NCI-H146 (cell line): ENCODE measurements at regions not wholly inside any gene's neighbourhood (a gene's known extent, or its start where the extent isn't known, plus 50 kb on each side); places are given as distances from the start of the nearest gene placed in this dataset.
"Not testable (repeated sequence)": the region's sequence is repeated elsewhere in the genome, so short reads cannot be mapped to it uniquely, and the experiment has no call there.

ENCODE experiments used
- DNase-seq: peaks from one replicate; lab custom pipeline; 2025; lab: John Stamatoyannopoulos, UW

DNA sequence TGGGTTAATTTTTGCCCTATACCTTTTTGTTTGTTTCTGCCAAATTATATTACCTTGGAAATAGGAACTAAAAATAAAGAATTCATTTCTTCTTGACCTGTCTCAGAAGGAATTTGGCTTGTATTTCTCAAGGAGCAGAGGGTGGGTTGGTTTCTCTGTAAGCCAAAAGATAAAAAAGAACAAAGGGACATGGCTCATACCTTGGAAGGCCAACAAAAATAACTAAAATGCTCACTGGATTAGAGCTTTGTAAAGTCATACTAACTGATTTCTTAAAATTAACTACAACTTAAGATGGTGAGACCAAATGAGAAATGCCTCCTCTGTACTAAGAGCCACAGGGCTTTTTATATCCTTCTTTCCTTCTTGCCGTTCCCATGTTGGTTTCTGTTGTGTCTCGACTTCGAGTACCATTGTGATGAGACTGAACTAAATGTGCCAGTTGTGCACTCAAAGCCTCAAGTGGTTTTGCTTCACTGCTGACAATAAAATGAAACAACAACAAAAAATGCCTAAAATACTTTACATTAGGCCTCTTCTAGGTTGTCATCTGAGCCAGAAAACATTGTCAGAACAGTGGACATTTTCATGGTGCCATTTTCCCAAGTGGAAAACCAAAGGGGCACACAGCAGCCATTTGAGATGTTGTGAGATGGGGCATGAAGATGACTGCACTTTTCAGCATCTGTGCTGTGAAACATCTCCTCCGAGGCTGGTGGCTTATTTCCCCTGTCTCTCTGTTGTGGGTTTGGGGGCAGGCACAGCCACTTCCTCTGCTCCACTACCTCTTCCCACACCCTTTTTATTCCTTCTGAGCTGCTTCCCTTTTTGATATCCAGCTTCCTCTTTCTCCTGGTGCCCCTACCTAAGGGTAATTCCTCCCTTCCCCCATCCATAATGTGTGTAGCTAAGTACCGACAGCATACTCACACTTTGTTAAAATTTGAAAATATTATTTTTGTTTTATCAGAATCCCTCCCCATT is 51.8 kb upstream of the AGR3 start:
- no peak for DNase-seq

DNA sequence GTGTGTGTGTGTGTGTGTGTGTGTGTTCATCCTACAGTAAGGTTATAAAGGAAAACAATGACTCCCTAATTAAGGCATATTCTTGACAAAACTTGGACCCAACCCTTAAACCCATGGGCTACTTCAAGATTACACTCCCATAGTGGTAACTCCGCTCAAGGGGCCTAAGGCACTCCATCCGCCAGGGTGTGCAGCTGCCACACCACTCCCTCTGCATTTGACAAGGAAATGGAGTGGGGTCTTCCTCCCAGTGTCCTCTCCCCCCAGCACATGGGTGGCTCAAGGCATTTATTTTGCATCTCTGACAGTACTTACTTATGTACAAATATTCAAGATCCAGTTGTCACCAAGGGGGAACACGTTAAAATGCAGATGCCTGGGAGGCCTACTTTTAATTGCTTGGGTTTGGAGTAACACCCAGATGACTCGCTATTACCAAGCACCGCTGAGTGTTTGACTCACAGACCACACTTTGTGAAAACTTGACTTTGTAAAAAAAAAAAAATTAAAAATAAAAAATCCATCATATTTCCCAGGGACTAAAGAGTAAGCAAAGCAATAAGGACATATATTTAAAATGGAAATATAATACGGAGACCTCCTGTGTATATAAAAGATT is 53.0 kb upstream of the AGR3 start:
- no peak for DNase-seq

DNA sequence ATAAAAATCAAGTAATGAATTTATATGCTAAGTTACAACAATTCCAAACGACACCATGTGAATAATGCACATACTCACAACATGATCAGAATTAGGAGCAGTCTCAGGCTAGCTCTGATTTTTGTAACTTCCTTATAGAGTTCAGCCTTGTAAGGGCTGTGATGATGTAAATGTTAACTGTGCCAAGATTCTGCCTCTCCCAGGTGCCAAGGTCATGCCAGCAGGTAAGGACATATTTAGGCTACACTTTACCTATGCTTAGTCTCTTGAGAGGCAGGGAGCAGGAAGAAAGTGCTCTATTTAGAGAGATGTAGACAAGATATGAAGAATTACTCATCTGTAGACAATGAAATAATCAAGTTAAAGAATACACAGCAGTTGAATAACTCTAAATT is 53.6 kb upstream of the AGR3 start:
- no peak for DNase-seq

DNA sequence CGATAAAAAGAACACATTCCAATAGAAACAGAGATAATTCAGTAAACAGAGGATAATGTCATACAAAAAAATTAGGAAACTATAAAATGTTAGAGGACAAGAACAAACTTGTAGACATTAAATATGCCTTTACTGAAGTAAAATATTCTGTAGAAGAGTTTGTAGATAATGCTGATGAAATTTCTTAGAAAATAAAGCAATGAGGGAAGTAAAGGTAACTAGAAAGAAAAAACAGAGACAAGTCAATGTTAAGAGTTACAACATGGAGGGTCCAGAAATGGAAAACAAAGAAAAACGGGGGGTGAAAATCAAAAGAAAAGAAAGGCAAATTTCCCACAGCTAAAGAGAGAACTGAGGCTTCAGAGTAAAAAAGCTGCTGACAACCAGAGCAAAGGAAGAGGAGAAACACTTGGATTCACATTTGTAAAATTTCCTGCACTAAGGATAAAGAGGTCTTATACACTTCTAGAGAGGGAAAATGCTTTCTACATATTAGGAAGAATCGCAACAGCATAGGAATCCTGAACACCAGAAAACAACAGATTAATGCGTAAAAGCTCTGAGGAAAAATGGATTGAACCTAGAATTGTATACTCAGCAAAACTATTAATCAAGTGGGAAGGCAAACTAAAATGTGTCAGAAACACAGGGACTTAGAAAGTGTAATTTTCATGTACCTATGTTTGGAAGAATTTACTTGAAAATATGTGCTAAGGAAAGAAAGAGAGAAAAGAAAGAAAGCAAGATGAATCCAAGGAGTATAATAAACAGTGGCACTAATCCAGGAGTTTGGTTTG is 55.0 kb upstream of the AGR3 start:
- no peak for DNase-seq

DNA sequence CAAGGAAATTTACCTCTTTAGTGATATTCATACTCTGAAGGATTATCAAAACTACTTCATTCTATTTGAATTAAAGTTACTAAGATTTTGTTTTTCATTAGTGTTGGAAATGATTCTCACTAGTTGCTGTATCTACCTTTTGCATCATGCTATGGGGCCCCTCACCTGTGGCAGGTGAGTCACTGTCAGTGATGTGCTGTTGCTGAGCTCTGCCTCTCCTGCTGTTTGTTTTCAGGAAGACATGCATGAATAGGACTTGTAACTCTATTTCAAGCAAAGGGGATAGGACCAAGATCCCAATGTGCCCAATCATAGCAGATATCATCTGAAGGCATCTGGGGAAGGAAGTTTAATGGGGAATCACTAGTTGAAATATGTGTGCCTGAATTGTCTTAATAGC is 57.4 kb upstream of the AGR3 start:
- no peak for DNase-seq

DNA sequence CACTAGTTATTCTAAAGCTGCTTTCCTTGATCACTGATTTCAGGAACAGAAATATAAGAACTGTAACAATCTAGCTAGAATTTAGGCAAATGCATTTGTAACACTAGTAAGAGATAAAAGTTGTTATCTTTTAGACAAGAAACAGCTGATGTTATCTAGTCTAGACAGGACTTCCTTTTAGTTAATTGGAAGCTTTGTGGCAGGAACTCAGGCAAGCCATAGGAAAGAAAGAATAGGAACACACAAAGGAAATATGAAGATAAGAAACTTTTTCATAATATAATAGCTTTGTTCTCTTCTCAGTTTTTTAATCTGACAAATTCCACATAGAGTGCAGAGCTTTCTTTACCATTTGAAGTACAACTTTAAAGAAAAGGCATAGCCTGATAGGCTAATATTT is 59.0 kb upstream of the AGR3 start:
- DNase-seq = no peak

DNA sequence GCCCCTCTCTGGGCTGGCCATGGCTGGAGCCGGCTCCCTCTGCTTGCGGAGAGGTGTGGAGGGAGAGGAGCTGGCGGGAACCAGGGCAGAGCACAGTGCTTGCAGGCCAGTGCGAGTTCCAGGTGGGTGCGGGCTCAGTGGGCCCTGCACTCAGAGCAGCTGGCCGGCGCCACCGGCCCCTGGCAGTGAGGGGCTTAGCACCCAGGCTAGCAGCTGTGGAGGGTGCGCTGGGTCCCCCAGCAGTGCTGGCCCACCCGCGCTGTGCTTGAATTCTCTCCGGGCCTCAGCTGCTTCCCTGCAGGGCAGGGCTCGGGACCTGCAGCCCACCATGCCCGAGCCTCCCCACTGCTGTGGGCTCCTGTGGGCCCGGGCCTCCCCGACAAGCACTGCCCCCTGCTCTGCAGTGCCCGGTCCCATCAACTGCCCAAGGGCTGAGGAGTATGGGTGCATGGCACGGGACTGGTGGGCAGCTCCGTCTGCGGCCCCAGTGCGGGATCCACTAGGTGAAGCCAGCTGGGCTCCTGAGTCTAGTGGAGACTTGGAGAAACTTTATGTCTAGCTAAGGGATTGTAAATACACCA is 61.2 kb upstream of the AGR3 start:
- no peak for DNase-seq

DNA sequence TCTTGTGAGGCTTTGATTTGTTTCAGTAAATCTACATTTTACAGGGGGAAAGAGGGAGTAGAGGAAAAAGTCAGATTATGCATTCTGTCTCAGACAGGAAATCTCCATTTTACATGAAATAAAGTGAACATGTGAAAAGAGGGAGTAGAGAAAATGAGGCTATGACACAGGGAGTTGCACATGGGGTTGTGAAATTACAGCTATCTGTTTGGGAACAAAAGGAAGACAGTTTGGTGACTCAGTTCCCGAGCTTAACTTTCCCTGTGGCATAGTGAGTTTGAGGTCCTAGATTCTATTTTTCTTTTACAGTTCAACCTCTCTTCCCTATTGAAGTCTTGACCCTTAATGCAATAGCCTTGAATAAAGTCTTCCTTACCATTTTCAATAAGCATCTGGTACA is 63.2 kb upstream of the AGR3 start:
- DNase-seq = no peak

DNA sequence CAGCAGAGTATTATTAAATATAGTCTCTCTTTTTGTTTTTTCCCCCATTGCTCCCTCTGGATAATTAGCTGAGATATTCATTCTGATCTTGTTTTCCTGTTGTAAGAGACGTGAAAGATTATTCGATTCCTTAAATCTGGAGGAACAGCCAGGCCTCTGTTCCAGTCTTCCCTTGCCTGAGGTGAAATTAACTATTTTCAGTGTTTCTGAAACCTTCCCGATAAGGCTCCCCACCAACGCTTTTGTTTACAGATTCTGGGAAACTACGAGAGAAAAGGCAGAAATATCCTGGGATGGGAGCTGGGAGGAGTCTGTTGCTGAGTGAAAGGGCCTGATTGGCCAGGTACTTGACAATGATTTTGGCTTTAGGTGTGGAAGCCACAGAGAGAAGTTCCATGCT is 63.6 kb upstream of the AGR3 start:
- no peak for DNase-seq

DNA sequence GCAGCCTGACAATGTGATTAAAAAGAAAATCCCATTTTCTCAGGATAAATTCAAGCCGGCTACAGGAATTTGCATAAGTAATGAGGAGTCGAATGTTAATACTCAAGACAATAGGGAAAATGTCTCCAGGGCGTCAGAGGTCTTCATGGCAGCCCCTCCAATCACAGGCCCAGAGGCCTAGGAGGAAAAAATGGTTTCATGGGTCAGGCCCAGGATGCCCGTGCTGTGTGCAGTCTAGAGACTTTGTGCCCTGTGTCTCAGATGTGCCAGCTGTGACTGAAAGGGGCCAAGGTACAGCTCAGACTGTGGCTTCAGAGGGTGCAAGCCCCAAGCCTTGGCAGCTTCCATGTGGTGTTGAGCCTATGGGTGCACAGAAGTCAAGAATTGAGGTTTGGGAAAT is 66.3 kb upstream of the AGR3 start:
- not testable (repeated sequence) for DNase-seq

DNA sequence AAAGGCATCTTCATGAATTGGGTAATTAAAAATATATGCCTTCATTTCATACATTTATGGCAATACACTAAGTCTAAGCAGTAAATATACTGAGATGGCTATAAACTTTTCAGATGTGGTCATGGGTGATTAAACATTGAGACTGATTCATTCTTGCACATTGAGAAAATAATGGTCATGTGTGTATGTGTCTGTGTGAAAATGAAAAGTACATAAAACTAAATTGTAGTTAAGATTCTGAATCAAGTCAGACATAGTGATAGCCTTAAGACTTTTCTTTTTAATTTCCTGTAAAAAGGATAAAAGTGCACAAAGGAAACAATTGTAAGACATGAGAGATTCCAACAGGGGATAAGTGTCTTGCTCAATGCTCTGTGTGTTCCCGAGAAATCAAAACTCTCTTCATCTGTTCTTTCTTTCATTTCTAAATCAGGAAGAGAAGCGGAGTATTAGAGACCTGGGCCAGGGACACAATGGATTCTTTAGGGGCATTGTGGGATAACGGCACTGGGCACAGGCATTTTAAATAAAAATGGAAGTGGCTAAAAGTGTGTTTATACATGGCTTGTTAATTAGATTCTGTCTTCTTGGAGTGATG is 69.8 kb upstream of the AGR3 start:
- DNase-seq = no peak

DNA sequence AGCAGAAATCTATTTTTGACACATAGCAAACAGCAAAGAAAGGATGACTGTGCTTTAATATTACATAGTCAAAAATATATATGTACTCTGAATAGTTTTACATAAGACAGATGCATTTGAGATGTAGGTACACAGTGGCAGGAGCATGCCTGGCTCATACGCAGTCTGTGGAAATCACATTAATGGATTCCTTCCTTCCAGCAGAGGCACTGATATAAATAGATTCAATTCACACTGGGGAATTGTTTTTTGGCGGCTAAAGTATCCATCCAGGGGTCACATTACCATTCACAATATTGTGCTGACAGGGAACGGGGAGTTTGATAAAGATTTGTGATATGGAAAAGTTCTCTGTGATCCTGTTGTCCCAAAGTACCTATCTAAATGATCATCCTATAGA is 72.5 kb upstream of the AGR3 start:
- no peak for DNase-seq

DNA sequence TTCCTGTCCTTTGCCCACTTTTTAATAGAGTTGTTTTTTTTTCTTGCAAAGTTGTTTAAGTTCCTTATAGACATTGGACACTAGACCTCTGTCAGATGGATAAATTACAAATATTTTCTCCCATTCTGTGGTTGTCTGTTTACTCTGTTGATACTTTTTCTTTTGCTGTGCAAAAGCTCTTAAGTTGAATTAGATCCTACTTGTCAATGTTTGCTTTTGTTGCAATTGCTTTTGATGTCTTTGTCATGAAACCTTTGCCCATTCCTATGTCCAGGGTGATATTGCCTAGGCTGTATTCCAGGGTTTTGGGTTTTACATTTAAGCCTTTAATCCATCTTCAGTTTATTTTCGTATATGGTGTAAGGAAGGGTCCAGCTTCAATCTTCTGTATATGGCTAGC is 76.9 kb upstream of the AGR3 start:
- no peak for DNase-seq

DNA sequence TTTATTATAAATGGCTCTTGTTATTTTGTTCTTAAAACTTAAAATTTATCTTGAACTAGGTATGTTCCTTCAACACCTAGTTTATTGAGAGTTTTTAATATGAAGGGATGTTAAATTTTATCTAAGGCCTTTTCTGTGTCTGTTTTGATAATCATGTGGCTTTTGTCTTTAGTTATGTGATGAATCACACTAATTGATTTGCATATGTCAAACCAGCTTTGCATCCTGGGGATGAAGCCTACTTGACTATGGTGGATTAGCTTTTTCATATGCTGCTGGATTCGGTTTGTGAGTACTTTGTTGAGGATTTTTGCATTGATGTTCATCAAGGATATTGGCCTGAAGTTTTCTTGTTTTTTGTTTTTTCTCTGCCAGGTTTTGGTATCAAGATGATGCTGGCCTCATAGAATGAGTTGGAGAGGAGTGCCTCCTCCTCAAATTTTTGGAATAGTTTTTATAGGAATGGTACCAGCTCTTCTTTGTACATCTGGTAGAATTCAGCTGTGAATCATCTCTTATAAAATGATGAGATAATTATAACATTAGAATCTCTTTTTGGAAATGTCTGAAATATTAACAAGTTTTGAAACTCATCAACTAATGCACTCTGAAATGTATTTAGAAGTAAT is 78.7 kb upstream of the AGR3 start:
- no peak for DNase-seq

DNA sequence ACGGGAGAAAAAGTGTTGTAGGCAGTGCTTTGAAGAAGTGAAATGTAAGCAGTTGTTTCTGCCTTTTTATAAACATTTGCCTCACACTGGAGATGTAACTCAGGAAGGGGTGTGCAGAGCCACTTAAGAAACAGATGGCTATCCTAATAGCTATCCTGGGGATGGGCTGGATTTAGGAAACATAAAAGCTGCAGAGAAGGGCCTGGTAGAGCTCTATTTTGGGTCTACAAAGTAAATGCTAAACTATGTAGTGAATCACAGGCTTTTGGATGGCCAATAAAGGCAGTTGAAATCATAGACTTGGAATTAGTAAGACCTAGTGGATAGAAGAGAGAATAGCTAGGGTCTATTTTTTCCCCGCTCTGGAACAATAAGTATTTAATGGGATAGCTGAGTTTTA is 79.9 kb upstream of the AGR3 start:
- no peak for DNase-seq

DNA sequence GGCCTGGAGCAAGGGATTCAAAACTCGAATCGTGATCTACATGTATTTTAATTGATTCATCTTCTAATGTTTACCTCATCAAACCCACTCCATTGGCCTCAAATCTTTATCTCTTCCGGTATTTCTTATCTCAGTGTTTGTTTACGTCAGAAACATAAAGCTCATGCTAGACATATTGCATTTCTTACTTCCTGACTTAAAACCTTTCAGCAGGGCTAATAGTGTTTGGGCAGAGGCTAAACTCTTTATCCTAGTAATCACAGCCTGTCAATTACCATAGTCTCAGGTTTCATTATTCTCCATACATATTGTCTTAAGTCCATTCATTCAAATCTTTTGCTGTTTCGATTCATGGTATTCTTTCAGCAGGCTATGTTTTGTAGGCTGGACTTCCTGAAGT is 81.3 kb upstream of the AGR3 start:
- DNase-seq = peak; percentile 64

DNA sequence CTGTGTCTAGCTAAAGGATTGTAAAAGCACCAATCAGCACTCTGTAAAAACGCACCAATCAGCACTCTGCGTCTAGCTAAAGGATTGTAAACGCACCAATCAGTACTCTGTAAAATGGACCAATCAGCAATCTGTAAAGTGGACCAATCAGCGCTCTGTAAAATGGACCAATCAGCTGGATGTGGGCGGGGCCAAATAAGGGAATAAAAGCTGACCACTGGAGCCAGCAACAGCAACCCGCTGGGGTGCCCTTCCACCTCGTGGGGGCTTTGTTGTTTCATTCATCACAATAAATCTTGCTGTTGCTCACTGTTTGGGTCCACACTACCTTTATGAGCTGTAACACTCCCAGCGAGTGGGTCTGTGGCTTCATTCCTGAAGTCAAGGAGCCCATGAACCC is 83.9 kb upstream of the AGR3 start:
- DNase-seq = not testable (repeated sequence)

DNA sequence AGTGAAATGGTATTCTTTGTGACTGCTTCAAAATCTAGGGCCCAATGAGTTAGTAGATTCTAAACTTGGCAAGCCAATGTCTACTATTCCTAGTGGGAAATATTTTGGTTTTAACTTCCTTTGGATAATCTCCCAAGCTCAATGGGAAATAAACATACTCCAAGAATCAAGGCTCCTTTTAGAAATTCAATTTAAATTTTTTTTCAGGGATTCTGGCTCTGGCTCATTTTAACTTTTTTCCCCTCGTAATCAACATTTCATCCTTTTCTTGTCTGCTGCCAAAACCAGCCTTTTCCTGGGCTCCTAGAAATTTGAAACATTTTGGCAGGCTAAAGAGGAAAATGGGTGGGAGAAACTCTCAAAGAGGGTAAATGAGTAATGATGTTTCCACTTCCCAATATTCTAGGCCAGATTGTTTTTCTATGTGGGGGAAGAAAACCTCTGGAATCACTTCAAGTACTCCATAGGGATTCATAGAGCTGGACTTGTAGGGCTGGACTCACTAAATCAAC is 85.6 kb upstream of the AGR3 start:
- no peak for DNase-seq

DNA sequence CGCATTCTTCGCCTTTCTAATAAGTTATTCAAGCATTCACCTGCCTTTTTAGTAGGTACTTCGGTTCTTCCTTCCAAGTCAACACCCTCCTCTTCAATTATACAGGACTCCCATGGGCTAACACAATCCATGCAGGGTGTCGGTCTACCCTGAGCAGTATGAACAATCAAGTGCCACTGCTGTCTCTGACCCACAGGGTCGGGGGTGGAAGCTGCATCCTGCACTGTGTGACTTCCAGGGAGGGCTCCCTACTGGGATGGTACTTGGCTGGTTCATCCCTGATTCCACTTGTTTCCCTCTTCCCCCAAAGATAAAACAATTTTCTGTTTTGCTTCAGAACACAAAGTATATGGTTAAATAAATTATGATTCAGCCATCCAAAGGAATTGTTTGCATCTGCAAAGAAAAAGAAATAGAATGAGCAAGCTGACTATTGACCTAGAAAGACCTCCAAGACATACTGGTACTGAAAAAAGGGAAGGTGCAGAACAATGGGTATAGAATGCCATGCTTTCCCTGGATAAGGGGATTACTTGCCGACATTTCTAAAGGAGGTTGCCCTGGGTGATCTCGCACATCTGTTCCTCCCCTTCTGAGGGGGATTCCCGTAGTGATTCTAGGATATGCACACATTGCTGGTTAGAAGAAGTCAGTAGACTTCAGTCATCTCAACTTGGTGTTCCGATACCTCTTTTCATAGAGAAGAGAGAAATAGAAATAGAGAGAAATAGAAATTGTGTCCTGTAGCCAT is 89.1 kb upstream of the AGR3 start:
- no peak for DNase-seq

DNA sequence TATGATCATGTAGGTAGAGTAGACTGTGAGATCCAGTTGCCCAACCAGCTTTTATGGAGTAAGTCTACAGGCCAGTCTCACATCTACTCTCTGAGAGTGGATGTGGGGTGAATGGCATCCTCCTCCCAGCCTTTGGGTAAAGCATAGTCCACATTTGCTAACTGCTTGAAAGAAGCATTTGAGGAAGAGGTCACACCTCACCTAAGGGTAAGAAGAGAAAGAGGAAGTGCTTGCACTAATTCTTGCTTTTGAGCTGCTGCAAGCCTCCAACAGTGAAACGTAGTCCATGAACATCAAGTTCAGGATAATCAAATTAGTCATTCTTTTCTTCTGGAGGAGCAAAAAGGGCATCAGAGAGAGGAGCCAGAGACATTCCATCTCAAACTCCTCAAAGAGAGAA is 93.9 kb upstream of the AGR3 start:
- DNase-seq = no peak
